HG03060 (cell line): ENCODE measurements at regions not wholly inside any gene's neighbourhood (a gene's known extent, or its start where the extent isn't known, plus 50 kb on each side); places are given as distances from the start of the nearest gene placed in this dataset.

Experiments
- ATAC-seq: cut with Tn5 transposase; IDR thresholded peaks from one replicate; pipeline ENCODE4 v1.9.1; 2021; ENCODE audit warnings: low read depth, moderate number of reproducible peaks; ENCODE audit not compliant: unreplicated experiment

GRCh38 chr6:155599561-155599960 is 143.9 kb upstream of the NOX3 start:
- ATAC-seq, result no peak

- no peak for ATAC-seq
Observed at GRCh38 chr6:155599160-155599559, 143.5 kb upstream of the NOX3 start.

- ATAC-seq, result no peak
Observed at GRCh38 chr6:155595284-155595683, 139.6 kb upstream of the NOX3 start.

GRCh38 chr6:155591741-155592140 is 136.1 kb upstream of the NOX3 start:
- ATAC-seq, result no peak

- ATAC-seq, result no peak
Observed at GRCh38 chr6:155589190-155589589, 133.6 kb upstream of the NOX3 start.

- no peak for ATAC-seq
Observed at GRCh38 chr6:155587817-155588216, 132.2 kb upstream of the NOX3 start.

- no peak for ATAC-seq
Observed at GRCh38 chr6:155586090-155586489, 130.5 kb upstream of the NOX3 start.

GRCh38 chr6:155584006-155584405 is 128.4 kb upstream of the NOX3 start:
- no peak for ATAC-seq

- no peak for ATAC-seq
Observed at GRCh38 chr6:155582016-155582991, 126.7 kb upstream of the NOX3 start.

GRCh38 chr6:155580904-155581303 is 125.3 kb upstream of the NOX3 start:
- ATAC-seq, result no peak

- ATAC-seq, result no peak
Observed at GRCh38 chr6:155578251-155578650, 122.6 kb upstream of the NOX3 start.

GRCh38 chr6:155561966-155562364 is 106.3 kb upstream of the NOX3 start:
- no peak for ATAC-seq

GRCh38 chr6:155561257-155561965 is 105.8 kb upstream of the NOX3 start:
- ATAC-seq, result no peak

- no peak for ATAC-seq
Observed at GRCh38 chr6:155549928-155550327, 94.3 kb upstream of the NOX3 start.

- no peak for ATAC-seq
Observed at GRCh38 chr6:155549028-155549798, 93.6 kb upstream of the NOX3 start.

GRCh38 chr6:155548576-155548975 is 92.9 kb upstream of the NOX3 start:
- ATAC-seq, result no peak

GRCh38 chr6:155544677-155545076 is 89.0 kb upstream of the NOX3 start:
- ATAC-seq, result no peak

- no peak for ATAC-seq
Observed at GRCh38 chr6:155543166-155543847, 87.7 kb upstream of the NOX3 start.

- no peak for ATAC-seq
Observed at GRCh38 chr6:155542036-155542435, 86.4 kb upstream of the NOX3 start.

GRCh38 chr6:155538708-155539390 is 83.2 kb upstream of the NOX3 start:
- no peak for ATAC-seq
